ENCODE measurements at regions not wholly inside any gene's neighbourhood (a gene's known extent, or its start where the extent isn't known, plus 50 kb on each side); places are given as distances from the start of the nearest gene placed in this dataset.

GRCh38 chr6:219641-220198, 72.6 kb upstream of the DUSP22 start:
- no peak overlapping the region for H3K4me3 ChIP-seq (ENCODE audit: low read depth, low read length)
- DNase-seq (ENCODE audit: low read depth): no peak
- TF ChIP-seq, protein P1, sequence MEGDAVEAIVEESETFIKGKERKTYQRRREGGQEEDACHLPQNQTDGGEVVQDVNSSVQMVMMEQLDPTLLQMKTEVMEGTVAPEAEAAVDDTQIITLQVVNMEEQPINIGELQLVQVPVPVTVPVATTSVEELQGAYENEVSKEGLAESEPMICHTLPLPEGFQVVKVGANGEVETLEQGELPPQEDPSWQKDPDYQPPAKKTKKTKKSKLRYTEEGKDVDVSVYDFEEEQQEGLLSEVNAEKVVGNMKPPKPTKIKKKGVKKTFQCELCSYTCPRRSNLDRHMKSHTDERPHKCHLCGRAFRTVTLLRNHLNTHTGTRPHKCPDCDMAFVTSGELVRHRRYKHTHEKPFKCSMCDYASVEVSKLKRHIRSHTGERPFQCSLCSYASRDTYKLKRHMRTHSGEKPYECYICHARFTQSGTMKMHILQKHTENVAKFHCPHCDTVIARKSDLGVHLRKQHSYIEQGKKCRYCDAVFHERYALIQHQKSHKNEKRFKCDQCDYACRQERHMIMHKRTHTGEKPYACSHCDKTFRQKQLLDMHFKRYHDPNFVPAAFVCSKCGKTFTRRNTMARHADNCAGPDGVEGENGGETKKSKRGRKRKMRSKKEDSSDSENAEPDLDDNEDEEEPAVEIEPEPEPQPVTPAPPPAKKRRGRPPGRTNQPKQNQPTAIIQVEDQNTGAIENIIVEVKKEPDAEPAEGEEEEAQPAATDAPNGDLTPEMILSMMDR (IDR thresholded peaks at IDR 0.05; ENCODE audit: control insufficient read depth, extremely low read depth, insufficient read depth): no peak

- TF ChIP-seq, protein P1 (IDR thresholded peaks at IDR 0.05; ENCODE audit: control insufficient read depth, extremely low read depth, insufficient read depth): no peak
- no peak for DNase-seq (ENCODE audit: low read depth)
- H3K4me3 ChIP-seq (ENCODE audit: low read depth, low read length): no peak overlapping the region
Measured at GRCh38 chr6:220312-220711, 72.0 kb upstream of the DUSP22 start.

DNA sequence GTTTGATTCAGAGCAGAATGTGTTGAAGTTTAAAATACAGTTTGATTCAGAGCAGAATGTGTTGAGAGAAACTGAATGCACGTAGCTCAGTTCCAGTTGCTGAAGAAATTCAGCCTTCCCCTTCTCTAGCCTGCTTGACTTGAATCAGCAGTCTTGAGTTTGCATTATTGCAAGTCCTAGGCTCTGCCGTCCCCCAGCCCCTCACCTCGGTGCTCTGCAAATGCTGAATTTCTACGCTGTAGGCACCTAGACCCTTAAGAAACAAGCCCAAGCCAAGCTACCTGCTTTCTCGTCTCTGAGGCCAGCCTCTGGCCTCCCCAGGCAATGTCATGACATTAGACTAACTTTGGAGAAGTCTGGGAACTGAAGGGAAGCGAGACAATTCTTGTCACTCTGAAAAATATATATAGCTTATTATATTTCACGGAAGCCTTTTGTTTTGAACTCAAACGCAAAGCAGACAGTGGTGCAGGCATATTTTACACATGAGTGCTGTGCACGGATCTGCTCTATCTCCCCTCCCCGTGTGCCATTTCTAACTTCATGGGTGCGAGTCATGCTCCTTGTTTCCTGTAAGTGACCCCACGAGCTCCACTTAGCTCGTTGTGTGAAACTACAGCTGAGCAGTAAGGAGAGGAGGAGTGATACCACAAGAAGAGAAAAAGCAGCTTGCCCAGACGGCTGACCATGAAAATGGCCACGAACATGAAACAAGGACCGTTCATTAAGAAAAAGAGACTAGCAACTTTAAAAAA, 71.4 kb upstream of the DUSP22 start:
- TF ChIP-seq, protein P1 (IDR thresholded peaks at IDR 0.05; ENCODE audit: control insufficient read depth, extremely low read depth, insufficient read depth): no peak
- no peak overlapping the region for H3K4me3 ChIP-seq (ENCODE audit: low read depth, low read length)
- DNase-seq (ENCODE audit: low read depth): no peak

DNA sequence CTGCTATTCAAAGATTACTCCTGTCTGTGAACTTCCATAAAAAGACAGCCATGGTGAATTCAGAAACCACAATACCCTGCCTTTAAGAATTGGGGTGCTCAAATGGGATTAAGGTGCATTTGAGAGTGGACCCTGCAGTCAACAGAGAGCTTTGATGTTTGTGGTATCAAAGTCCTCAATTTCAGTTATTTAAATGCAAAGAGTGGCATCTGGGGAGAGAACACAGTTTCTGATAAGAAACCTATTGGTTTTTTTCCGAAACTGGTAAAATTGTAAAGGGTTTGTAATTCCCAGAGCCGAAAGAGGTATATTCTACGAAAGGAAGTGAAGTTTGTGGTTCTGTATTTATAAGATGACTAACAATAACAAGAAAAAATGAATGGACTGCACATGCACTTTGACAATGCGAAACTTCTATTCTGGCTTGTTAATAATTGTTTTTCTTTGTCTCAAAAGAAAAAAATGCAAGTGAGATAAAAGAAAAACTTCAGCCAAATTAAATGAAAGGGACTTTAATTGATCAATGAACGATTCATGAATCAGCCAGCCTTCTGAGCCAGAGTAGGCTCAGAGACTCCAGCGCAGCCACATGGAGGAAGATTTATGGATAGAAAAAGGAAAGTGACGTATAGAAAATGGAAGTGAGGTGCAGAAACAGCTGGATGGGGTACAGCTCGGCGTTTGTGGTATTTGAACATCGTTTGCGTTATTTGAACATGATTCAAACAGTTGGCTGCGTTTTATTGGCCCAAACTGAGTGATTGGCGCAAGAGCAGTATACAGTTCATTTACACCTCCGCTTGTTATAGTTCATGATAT, 70.5 kb upstream of the DUSP22 start:
- TF ChIP-seq, protein P1 (IDR thresholded peaks at IDR 0.05; ENCODE audit: control insufficient read depth, extremely low read depth, insufficient read depth): no peak
- no peak for DNase-seq (ENCODE audit: low read depth)
- H3K4me3 ChIP-seq (ENCODE audit: low read depth, low read length): no peak overlapping the region

- TF ChIP-seq, protein P1 (IDR thresholded peaks at IDR 0.05; ENCODE audit: control insufficient read depth, extremely low read depth, insufficient read depth): no peak
- no peak overlapping the region for H3K4me3 ChIP-seq (ENCODE audit: low read depth, low read length)
- DNase-seq (ENCODE audit: low read depth): no peak
Measured at GRCh38 chr6:222468-222867, 69.8 kb upstream of the DUSP22 start.

- no peak overlapping the region for H3K4me3 ChIP-seq (ENCODE audit: low read depth, low read length)
- TF ChIP-seq, protein P1 (IDR thresholded peaks at IDR 0.05; ENCODE audit: control insufficient read depth, extremely low read depth, insufficient read depth): no peak
- DNase-seq (ENCODE audit: low read depth): no peak
Measured at GRCh38 chr6:223136-223535, 69.2 kb upstream of the DUSP22 start.

All from LNCaP clone FGC (cell line).